Colonic mucosa (tissue), 4 donors: ENCODE measurements at regions not wholly inside any gene's neighbourhood (a gene's known extent, or its start where the extent isn't known, plus 50 kb on each side); places are given as distances from the start of the nearest gene placed in this dataset.

ENCODE experiments used
- DNase-seq: peaks from one replicate; pipeline ENCODE4 v3.0.0-alpha.2; 2020
- H3K27ac ChIP-seq: fragments of 200-600 bp; one replicate; pipeline ENCODE4 v1.8.0; 2021
- H3K27me3 ChIP-seq: fragments of 200-600 bp; one replicate; pipeline ENCODE4 v1.8.0; 2021
- H3K36me3 ChIP-seq: fragments of 200-600 bp; one replicate; pipeline ENCODE4 v1.8.0; 2021
- H3K4me1 ChIP-seq: fragments of 200-600 bp; one replicate; pipeline ENCODE4 v1.8.0; 2021; ENCODE audit warnings: mild to moderate bottlenecking
- H3K4me3 ChIP-seq: fragments of 200-600 bp; one replicate; pipeline ENCODE4 v1.8.0; 2021
- H3K9ac ChIP-seq, 2 donors: one replicate each; pipeline ENCODE4 v1.7.0; 2013; ENCODE audit warnings: control low read depth in 2 of 2, low read depth in 2 of 2, low read length in 2 of 2
- H3K9me3 ChIP-seq: fragments of 200-600 bp; one replicate; pipeline ENCODE4 v1.8.0; 2021
- intact Hi-C: fragments of 100-400 bp; cut with DNase I; formaldehyde crosslinking; loops from one replicate; pipeline ENCODE4 v1.14.1; 2022
- TF ChIP-seq, protein P1 (sequence below): fragments of 200-600 bp; IDR thresholded peaks from one replicate; pipeline ENCODE4 v1.8.0; 2022; ENCODE audit warnings: antibody characterized with exemption, mild to moderate bottlenecking
- donor health status: healthy.
- donor health status: DM: no; HTN: no; CAD: no.
- donor health status: DM: no; HTN: no; CAD: no.

GRCh38 chr20:4341804-4342485 lies 92.9 kb upstream of the ADRA1D start:
- Histone ChIP-seq H3K4me1 (no peaks in the 10 kb centered on the region), H3K9ac (no peak overlapping the region), H3K36me3 (no peaks in the 10 kb centered on the region), H3K4me3 (no peak overlapping the region), H3K27ac (no peak overlapping the region), H3K9me3 (no peaks in the 10 kb centered on the region), H3K27me3 (no peaks in the 10 kb centered on the region)
- intact Hi-C loops: no loop called here
- TF ChIP-seq, protein P1, sequence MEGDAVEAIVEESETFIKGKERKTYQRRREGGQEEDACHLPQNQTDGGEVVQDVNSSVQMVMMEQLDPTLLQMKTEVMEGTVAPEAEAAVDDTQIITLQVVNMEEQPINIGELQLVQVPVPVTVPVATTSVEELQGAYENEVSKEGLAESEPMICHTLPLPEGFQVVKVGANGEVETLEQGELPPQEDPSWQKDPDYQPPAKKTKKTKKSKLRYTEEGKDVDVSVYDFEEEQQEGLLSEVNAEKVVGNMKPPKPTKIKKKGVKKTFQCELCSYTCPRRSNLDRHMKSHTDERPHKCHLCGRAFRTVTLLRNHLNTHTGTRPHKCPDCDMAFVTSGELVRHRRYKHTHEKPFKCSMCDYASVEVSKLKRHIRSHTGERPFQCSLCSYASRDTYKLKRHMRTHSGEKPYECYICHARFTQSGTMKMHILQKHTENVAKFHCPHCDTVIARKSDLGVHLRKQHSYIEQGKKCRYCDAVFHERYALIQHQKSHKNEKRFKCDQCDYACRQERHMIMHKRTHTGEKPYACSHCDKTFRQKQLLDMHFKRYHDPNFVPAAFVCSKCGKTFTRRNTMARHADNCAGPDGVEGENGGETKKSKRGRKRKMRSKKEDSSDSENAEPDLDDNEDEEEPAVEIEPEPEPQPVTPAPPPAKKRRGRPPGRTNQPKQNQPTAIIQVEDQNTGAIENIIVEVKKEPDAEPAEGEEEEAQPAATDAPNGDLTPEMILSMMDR: no peak
- no peak for DNase-seq

- no peak overlapping the region for H3K27ac ChIP-seq
- no peak for DNase-seq
- no peaks in the 10 kb centered on the region for H3K9me3 ChIP-seq
- H3K27me3 ChIP-seq: no peaks in the 10 kb centered on the region
- H3K9ac ChIP-seq: no peak overlapping the region
- no peaks in the 10 kb centered on the region for H3K4me1 ChIP-seq
- no peak overlapping the region for H3K4me3 ChIP-seq
- no peaks in the 10 kb centered on the region for H3K36me3 ChIP-seq
- TF ChIP-seq, protein P1: no peak
- intact Hi-C loops: no loop called here
Observed at GRCh38 chr20:4335722-4336121, 86.6 kb upstream of the ADRA1D start.

DNA sequence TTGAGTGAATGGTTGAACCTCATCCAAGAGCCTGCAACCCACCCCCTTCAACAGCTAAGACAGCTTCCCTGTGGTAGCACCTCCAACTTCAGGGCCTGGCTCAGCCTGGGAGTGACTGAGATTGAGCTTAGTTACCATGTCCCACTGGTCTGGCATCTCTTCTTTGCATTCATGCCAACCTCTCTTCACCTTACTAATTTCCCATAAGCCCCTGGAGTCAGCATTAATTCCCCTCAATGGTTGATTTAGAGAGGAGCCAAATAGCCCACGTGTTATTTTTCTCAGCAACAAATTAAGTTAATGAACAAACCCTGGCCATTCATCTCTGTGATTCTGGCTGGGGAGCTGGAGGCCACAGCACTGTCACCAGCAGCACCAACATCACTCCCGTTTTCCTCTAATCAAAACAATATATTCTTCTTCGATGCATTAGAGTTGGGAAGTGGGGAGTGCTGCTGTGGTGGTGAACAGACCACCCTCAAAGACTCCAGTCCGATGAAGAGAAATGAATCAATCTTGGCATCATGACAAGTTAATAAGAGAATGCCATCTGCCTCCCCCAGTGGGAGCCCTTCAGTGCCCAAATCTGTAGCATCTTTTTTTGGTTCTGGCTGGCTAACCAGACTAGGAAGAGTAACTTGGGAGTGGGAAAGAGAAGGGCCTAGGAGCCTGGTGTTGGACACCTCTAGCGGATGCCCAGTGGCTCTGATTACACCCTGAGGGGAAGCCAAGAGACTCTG lies 83.2 kb upstream of the ADRA1D start:
- no peaks in the 10 kb centered on the region for H3K27me3 ChIP-seq
- intact Hi-C loops: no loop called here
- H3K4me1 ChIP-seq: no peaks in the 10 kb centered on the region
- DNase-seq: no peak
- H3K27ac ChIP-seq: no peak overlapping the region
- H3K36me3 ChIP-seq: no peaks in the 10 kb centered on the region
- H3K4me3 ChIP-seq: no peak overlapping the region
- TF ChIP-seq, protein P1: no peak
- no peaks in the 10 kb centered on the region for H3K9me3 ChIP-seq
- H3K9ac ChIP-seq: no peak overlapping the region

GRCh38 chr20:4330011-4330410 lies 80.9 kb upstream of the ADRA1D start:
- H3K9me3 ChIP-seq: no peaks in the 10 kb centered on the region
- H3K4me3 ChIP-seq: no peak overlapping the region
- no peaks in the 10 kb centered on the region for H3K36me3 ChIP-seq
- DNase-seq: no peak
- H3K27me3 ChIP-seq: no peaks in the 10 kb centered on the region
- TF ChIP-seq, protein P1: no peak
- no peaks in the 10 kb centered on the region for H3K4me1 ChIP-seq
- no peak overlapping the region for H3K9ac ChIP-seq
- intact Hi-C loops: no loop called here
- H3K27ac ChIP-seq: no peak overlapping the region

DNA sequence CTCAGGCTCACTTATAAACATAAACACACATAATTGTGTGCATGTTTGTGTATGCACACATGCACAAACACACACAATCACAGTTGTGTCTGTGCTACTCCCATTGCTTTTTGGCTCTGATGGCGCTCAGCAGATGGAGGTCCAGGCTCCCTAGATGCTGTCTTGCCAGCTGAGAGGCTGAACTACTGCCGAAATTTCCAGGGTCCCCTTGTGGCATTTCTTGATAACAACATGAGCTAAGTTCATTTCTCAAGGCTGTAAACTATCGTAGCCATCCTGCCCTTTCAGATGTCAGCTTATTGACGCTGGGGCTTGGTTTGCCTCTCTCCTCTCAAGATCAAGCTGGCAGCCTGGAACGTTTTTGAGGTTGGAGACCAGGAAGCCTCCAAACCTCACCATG lies 80.1 kb upstream of the ADRA1D start:
- Histone ChIP-seq H3K9me3 (no peaks in the 10 kb centered on the region), H3K9ac (no peak overlapping the region), H3K4me3 (no peak overlapping the region), H3K27ac (no peak overlapping the region), H3K27me3 (no peaks in the 10 kb centered on the region), H3K36me3 (no peaks in the 10 kb centered on the region), H3K4me1 (no peaks in the 10 kb centered on the region)
- TF ChIP-seq, protein P1: no peak
- intact Hi-C loops: no loop called here
- DNase-seq: no peak
